Hepatocyte (in vitro differentiated cells): ENCODE measurements at regions not wholly inside any gene's neighbourhood (a gene's known extent, or its start where the extent isn't known, plus 50 kb on each side); places are given as distances from the start of the nearest gene placed in this dataset.
"Not testable (repeated sequence)": the region's sequence is repeated elsewhere in the genome, so short reads cannot be mapped to it uniquely, and the experiment has no call there.

Experiments used
- DNase-seq: peaks from one replicate; pipeline ENCODE4 v3.0.0-alpha.2; 2016; ENCODE audit warnings: low spot score
- H2AFZ ChIP-seq: fragments of 200-600 bp; sonication (generic); 2 replicates; pipeline ENCODE4 v1.6.0; 2016; ENCODE audit warnings: antibody characterized with exemption, mild to moderate bottlenecking
- H3K27ac ChIP-seq: fragments of 200-600 bp; sonication (generic); 2 replicates; pipeline ENCODE4 v1.5.1; 2016; ENCODE audit warnings: mild to moderate bottlenecking
- H3K27me3 ChIP-seq: fragments of 200-600 bp; sonication (generic); 2 replicates; pipeline ENCODE4 v1.6.1; 2016
- H3K36me3 ChIP-seq: fragments of 200-600 bp; sonication (generic); replicated peaks from 2 replicates; pipeline ENCODE4 v1.5.1; 2016; ENCODE audit warnings: low read depth; ENCODE audit not compliant: insufficient read depth
- H3K4me1 ChIP-seq: fragments of 200-600 bp; sonication (generic); 2 replicates; pipeline ENCODE4 v1.5.1; 2016; ENCODE audit warnings: mild to moderate bottlenecking, moderate library complexity; ENCODE audit not compliant: insufficient read depth
- H3K4me2 ChIP-seq: fragments of 200-600 bp; sonication (generic); 2 replicates; pipeline ENCODE4 v1.6.0; 2016
- H3K4me3 ChIP-seq: fragments of 200-600 bp; sonication (generic); 2 replicates; pipeline ENCODE4 v1.5.1; 2016; ENCODE audit warnings: mild to moderate bottlenecking
- H3K79me2 ChIP-seq: fragments of 200-600 bp; sonication (generic); 2 replicates; pipeline ENCODE4 v1.6.0; 2017; ENCODE audit warnings: mild to moderate bottlenecking
- H3K9me2 ChIP-seq: fragments of 200-600 bp; sonication (generic); replicated peaks from 2 replicates; pipeline ENCODE4 v1.6.0; 2017; ENCODE audit warnings: mild to moderate bottlenecking; ENCODE audit not compliant: insufficient read depth
- H3K9me3 ChIP-seq: fragments of 200-600 bp; sonication (generic); 2 replicates; pipeline ENCODE4 v1.5.1; 2016; ENCODE audit warnings: low read depth, mild to moderate bottlenecking
- H4K20me1 ChIP-seq: fragments of 200-600 bp; sonication (generic); 2 replicates; pipeline ENCODE4 v1.6.0; 2016; ENCODE audit warnings: mild to moderate bottlenecking; ENCODE audit not compliant: insufficient read depth, poor library complexity, severe bottlenecking
- EZH2 ChIP-seq: fragments of 200-600 bp; sonication (generic); IDR thresholded peaks from 2 replicates; pipeline ENCODE4 v1.6.1; 2016; ENCODE audit warnings: antibody characterized with exemption, mild to moderate bottlenecking, borderline replicate concordance
- EZH2phosphoT487 ChIP-seq: fragments of 200-600 bp; sonication (generic); IDR thresholded peaks from one replicate; pipeline ENCODE4 v1.6.1; 2018; ENCODE audit warnings: antibody characterized with exemption, mild to moderate bottlenecking, low read depth, moderate library complexity; ENCODE audit not compliant: unreplicated experiment, severe bottlenecking
- WGBS: methylation state at CpG from one replicate; pipeline ENCODE4 v1.1.6; 2016; ENCODE audit warnings: low lambda C conversion rate; ENCODE audit errors: missing lambda C conversion rate; 5-methylcytosine and 5-hydroxymethylcytosine counted together
- TF ChIP-seq, protein P1 (sequence below): fragments of 200-600 bp; sonication (generic); IDR thresholded peaks from 2 replicates; pipeline ENCODE4 v1.5.1; 2016; ENCODE audit warnings: antibody characterized with exemption, mild to moderate bottlenecking; ENCODE audit not compliant: poor library complexity

GRCh38 chr2:239649309-239649708 lies 248.5 kb upstream of the HDAC4 start:
- Histone ChIP-seq H2AFZ (no peak overlapping the region), H3K27ac (no peak overlapping the region), H3K79me2 (no peaks in the 10 kb centered on the region), H3K36me3 (no peaks in the 10 kb centered on the region), H4K20me1 (no peaks in the 10 kb centered on the region), H3K9me3 (no peaks in the 10 kb centered on the region), H3K4me3 (no peak overlapping the region), H3K9me2 (no peaks in the 10 kb centered on the region), H3K4me1 (no peaks in the 10 kb centered on the region), H3K4me2 (no peak overlapping the region), H3K27me3 (no peaks in the 10 kb centered on the region)
- DNase-seq, result no peak
- WGBS, result 91% methylated on average over 3 of the region's 3 CpGs
- TF ChIP-seq EZH2, result no peak
- TF ChIP-seq, protein P1, sequence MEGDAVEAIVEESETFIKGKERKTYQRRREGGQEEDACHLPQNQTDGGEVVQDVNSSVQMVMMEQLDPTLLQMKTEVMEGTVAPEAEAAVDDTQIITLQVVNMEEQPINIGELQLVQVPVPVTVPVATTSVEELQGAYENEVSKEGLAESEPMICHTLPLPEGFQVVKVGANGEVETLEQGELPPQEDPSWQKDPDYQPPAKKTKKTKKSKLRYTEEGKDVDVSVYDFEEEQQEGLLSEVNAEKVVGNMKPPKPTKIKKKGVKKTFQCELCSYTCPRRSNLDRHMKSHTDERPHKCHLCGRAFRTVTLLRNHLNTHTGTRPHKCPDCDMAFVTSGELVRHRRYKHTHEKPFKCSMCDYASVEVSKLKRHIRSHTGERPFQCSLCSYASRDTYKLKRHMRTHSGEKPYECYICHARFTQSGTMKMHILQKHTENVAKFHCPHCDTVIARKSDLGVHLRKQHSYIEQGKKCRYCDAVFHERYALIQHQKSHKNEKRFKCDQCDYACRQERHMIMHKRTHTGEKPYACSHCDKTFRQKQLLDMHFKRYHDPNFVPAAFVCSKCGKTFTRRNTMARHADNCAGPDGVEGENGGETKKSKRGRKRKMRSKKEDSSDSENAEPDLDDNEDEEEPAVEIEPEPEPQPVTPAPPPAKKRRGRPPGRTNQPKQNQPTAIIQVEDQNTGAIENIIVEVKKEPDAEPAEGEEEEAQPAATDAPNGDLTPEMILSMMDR, result no peak
- no peak for TF ChIP-seq EZH2phosphoT487

DNA sequence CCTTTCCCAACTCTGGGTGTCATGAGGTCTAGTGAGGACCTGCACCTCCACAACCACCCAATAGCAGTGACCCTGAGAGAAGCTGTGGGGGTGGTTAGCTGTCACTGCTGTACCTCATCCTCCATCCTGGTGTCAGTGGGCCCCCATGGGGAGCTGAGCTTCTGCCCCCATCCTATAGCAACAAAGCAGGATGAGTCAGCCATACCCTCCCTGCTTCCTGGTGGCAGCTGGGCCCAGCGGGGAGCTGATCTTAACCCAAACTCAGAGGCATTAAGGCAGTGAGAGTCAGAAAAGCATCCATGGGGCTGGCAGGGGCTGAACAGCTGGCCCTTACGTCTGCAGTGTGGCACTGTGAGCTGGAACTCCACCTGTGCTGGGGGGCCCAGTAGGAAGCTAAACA lies 247.8 kb upstream of the HDAC4 start:
- H3K9me2 ChIP-seq, result no peaks in the 10 kb centered on the region
- DNase-seq, result no peak
- no peaks in the 10 kb centered on the region for H3K4me1 ChIP-seq
- no peaks in the 10 kb centered on the region for H3K79me2 ChIP-seq
- H3K4me2 ChIP-seq, result no peak overlapping the region
- no peak overlapping the region for H2AFZ ChIP-seq
- no peak overlapping the region for H3K4me3 ChIP-seq
- H4K20me1 ChIP-seq, result no peaks in the 10 kb centered on the region
- H3K27me3 ChIP-seq, result no peaks in the 10 kb centered on the region
- H3K9me3 ChIP-seq, result no peaks in the 10 kb centered on the region
- TF ChIP-seq EZH2phosphoT487, result no peak
- WGBS, result 73% methylated on average over 2 of the region's 2 CpGs
- no peaks in the 10 kb centered on the region for H3K36me3 ChIP-seq
- H3K27ac ChIP-seq, result no peak overlapping the region

GRCh38 chr2:239647052-239647819 lies 246.4 kb upstream of the HDAC4 start:
- Histone ChIP-seq H3K36me3 (no peaks in the 10 kb centered on the region), H2AFZ (no peak overlapping the region), H3K27me3 (no peaks in the 10 kb centered on the region), H3K4me3 (no peak overlapping the region), H4K20me1 (no peaks in the 10 kb centered on the region), H3K9me2 (no peaks in the 10 kb centered on the region), H3K27ac (no peak overlapping the region), H3K9me3 (no peaks in the 10 kb centered on the region), H3K4me1 (no peaks in the 10 kb centered on the region), H3K79me2 (no peaks in the 10 kb centered on the region), H3K4me2 (no peak overlapping the region)
- DNase-seq, result no peak
- 73% methylated on average over 9 of the region's 9 CpGs for WGBS
- TF ChIP-seq, protein P1, result no peak
- no peak for TF ChIP-seq EZH2phosphoT487
- TF ChIP-seq EZH2, result no peak

DNA sequence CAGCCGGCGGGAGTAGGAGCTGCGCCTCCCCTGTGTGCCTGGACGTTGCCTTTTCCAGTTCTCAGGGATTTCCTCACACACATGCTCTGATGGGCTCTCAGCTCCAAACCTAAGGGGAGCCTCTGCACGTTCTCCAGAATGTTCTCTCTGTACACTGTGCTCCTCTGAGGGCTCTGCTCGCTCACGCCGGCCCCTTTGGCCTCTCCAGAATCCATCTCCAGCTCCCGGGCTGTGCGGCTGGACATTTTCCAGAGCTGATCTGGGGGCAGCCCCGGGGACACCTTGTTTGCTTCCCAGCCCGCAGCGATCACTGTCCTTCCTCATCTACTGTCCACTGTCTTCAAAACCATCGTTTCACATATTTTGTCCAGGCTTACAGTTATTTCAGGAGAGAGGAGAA lies 245.4 kb upstream of the HDAC4 start:
- Histone ChIP-seq H3K4me3 (no peak overlapping the region), H2AFZ (no peak overlapping the region), H3K9me2 (no peaks in the 10 kb centered on the region), H4K20me1 (no peaks in the 10 kb centered on the region), H3K79me2 (no peaks in the 10 kb centered on the region), H3K4me1 (no peaks in the 10 kb centered on the region), H3K36me3 (no peaks in the 10 kb centered on the region), H3K27me3 (no peaks in the 10 kb centered on the region), H3K27ac (no peak overlapping the region), H3K4me2 (no peak overlapping the region), H3K9me3 (no peaks in the 10 kb centered on the region)
- no peak for DNase-seq
- TF ChIP-seq, protein P1, result no peak
- TF ChIP-seq EZH2 (no peak), EZH2phosphoT487 (no peak)
- 85% methylated on average over 14 of the region's 14 CpGs for WGBS

DNA sequence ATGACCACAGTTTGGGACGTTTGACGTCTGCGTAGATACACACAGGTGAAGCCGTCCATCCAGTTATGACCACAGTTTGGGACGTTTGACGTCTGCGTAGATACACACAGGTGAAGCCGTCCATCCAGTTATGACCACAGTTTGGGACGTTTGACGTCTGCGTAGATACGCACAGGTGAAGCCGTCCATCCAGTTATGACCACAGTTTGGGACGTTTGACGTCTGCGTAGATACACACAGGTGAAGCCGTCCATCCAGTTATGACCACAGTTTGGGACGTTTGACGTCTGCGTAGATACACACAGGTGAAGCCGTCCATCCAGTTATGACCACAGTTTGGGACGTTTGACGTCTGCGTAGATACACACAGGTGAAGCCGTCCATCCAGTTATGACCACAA lies 243.8 kb upstream of the HDAC4 start:
- not testable (repeated sequence) for H4K20me1 ChIP-seq, H3K4me2 ChIP-seq, H3K79me2 ChIP-seq, H3K36me3 ChIP-seq, H3K27me3 ChIP-seq, DNase-seq, H3K9me2 ChIP-seq, H2AFZ ChIP-seq, H3K9me3 ChIP-seq, H3K4me3 ChIP-seq, H3K27ac ChIP-seq, H3K4me1 ChIP-seq
- WGBS, result 85% methylated on average over 8 of the region's 25 CpGs
